B cell (primary cell): ENCODE measurements at regions not wholly inside any gene's neighbourhood (a gene's known extent, or its start where the extent isn't known, plus 50 kb on each side); places are given as distances from the start of the nearest gene placed in this dataset.

Source experiments
- CTCF ChIP-seq: fragments of 200-600 bp; IDR thresholded peaks from one replicate; pipeline ENCODE4 v1.8.0; 2022; ENCODE audit warnings: antibody characterized with exemption, mild to moderate bottlenecking
- EZH2 ChIP-seq: IDR thresholded peaks from 2 replicates; pipeline ENCODE4 v1.6.1; 2012; ENCODE audit warnings: borderline replicate concordance, low read depth, mild to moderate bottlenecking, moderate library complexity, low read length; ENCODE audit not compliant: insufficient read depth, poor library complexity, severe bottlenecking

- TF ChIP-seq CTCF = no peak
- TF ChIP-seq EZH2 = no peak
These were observed 575.4 kb downstream of the NTRK3 start for GRCh38 chr15:87681104-87681503.
